Uterus (tissue), 2 donors: ENCODE measurements at regions not wholly inside any gene's neighbourhood (a gene's known extent, or its start where the extent isn't known, plus 50 kb on each side); places are given as distances from the start of the nearest gene placed in this dataset.

ENCODE experiments used
- POLR2A ChIP-seq, 2 donors: fragments of 450-650 bp; IDR thresholded peaks; one replicate each; pipeline ENCODE4 v1.6.1; 2016; ENCODE audit warnings: antibody characterized with exemption in 2 of 2, mild to moderate bottlenecking in 1 of 2, moderate library complexity in 1 of 2
- TF ChIP-seq, protein P1 (sequence below), 4 experiments: fragments of 200-600 bp in 2 of 4; fragments of 450-650 bp in 2 of 4; sonication (generic) in 2 of 4; IDR thresholded peaks; one replicate each; pipeline ENCODE4 v1.5.1; 2016 to 2019; ENCODE audit warnings: antibody characterized with exemption in 4 of 4, mild to moderate bottlenecking in 2 of 4, moderate library complexity in 1 of 4

- TF ChIP-seq, protein P1, sequence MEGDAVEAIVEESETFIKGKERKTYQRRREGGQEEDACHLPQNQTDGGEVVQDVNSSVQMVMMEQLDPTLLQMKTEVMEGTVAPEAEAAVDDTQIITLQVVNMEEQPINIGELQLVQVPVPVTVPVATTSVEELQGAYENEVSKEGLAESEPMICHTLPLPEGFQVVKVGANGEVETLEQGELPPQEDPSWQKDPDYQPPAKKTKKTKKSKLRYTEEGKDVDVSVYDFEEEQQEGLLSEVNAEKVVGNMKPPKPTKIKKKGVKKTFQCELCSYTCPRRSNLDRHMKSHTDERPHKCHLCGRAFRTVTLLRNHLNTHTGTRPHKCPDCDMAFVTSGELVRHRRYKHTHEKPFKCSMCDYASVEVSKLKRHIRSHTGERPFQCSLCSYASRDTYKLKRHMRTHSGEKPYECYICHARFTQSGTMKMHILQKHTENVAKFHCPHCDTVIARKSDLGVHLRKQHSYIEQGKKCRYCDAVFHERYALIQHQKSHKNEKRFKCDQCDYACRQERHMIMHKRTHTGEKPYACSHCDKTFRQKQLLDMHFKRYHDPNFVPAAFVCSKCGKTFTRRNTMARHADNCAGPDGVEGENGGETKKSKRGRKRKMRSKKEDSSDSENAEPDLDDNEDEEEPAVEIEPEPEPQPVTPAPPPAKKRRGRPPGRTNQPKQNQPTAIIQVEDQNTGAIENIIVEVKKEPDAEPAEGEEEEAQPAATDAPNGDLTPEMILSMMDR (IDR thresholded peaks at IDR 0.05): no peak
- TF ChIP-seq POLR2A (IDR thresholded peaks at IDR 0.05): no peak
These were observed 342.2 kb downstream of the MYCN start for GRCh38 chr2:16282511-16282910.
